OCI-LY3 (cell line): ENCODE measurements at regions not wholly inside any gene's neighbourhood (a gene's known extent, or its start where the extent isn't known, plus 50 kb on each side); places are given as distances from the start of the nearest gene placed in this dataset.

ENCODE experiments used
- H2AFZ ChIP-seq: fragments of 200-600, 300-600 bp; shearing (Covaris generic); 2 replicates; pipeline ENCODE4 v1.6.0; 2014; ENCODE audit warnings: antibody characterized with exemption, low read depth, low read length
- H3K27ac ChIP-seq: fragments of 200-600, 300-600 bp; sonication (generic); 2 replicates; pipeline ENCODE4 v1.5.1; 2014; ENCODE audit warnings: mild to moderate bottlenecking, low read length, moderate library complexity, mixed read lengths
- H3K27me3 ChIP-seq: fragments of 200-600, 300-600 bp; sonication (generic); 2 replicates; pipeline ENCODE4 v1.6.1; 2014; ENCODE audit warnings: low read depth, low read length, mixed read lengths
- H3K36me3 ChIP-seq: fragments of 200-600, 300-600 bp; sonication (generic); replicated peaks from 2 replicates; pipeline ENCODE3; 2014; ENCODE audit warnings: low read depth, low read length, mixed read lengths
- H3K4me1 ChIP-seq: fragments of 300-600, 200-600 bp; sonication (generic); 2 replicates; pipeline ENCODE4 v1.6.1; 2014; ENCODE audit warnings: low read length, mixed read lengths
- H3K4me2 ChIP-seq: fragments of 200-600, 300-600 bp; sonication (generic); 2 replicates; pipeline ENCODE4 v1.6.1; 2014; ENCODE audit warnings: low read length, mixed read lengths
- H3K4me3 ChIP-seq: fragments of 300-600, 200-600 bp; sonication (generic); 2 replicates; pipeline ENCODE4 v1.5.1; 2014; ENCODE audit warnings: antibody characterized with exemption, mild to moderate bottlenecking, low read length, moderate library complexity
- H3K79me2 ChIP-seq: fragments of 300-600, 200-600 bp; shearing (Covaris generic); 2 replicates; pipeline ENCODE4 v1.6.1; 2014; ENCODE audit warnings: mild to moderate bottlenecking, low read length, mixed read lengths
- H3K9ac ChIP-seq: fragments of 300-600, 200-600 bp; shearing (Covaris generic); 2 replicates; pipeline ENCODE4 v1.6.0; 2014; ENCODE audit warnings: mild to moderate bottlenecking, low read length, moderate library complexity
- H3K9me3 ChIP-seq: fragments of 200-600, 300-600 bp; shearing (Covaris generic); 2 replicates; pipeline ENCODE4 v1.6.1; 2014; ENCODE audit warnings: low read length, mixed read lengths; ENCODE audit not compliant: insufficient read depth
- H4K20me1 ChIP-seq: fragments of 200-600, 300-600 bp; sonication (generic); 2 replicates; pipeline ENCODE4 v1.6.1; 2016; ENCODE audit warnings: low read length, mixed read lengths; ENCODE audit not compliant: insufficient read depth
- EZH2phosphoT487 ChIP-seq: fragments of 200-600 bp; shearing (Covaris generic); IDR thresholded peaks from 2 replicates; pipeline ENCODE4 v1.6.1; 2018; ENCODE audit warnings: antibody characterized with exemption, mixed run types, low read depth
- TF ChIP-seq, protein P1 (sequence below): fragments of 200-600, 300-600 bp; sonication (generic); IDR thresholded peaks from 2 replicates; pipeline ENCODE4 v1.5.1; 2014; ENCODE audit warnings: antibody characterized with exemption, low read length, low read depth

- Histone ChIP-seq H3K9me3 (no peaks in the 10 kb centered on the region), H3K36me3 (no peaks in the 10 kb centered on the region), H4K20me1 (no peaks in the 10 kb centered on the region), H3K4me1 (no peaks in the 10 kb centered on the region), H3K27me3 (no peaks in the 10 kb centered on the region), H3K27ac (no peak overlapping the region), H3K4me3 (no peak overlapping the region), H3K9ac (no peak overlapping the region), H3K79me2 (no peaks in the 10 kb centered on the region), H3K4me2 (no peak overlapping the region), H2AFZ (no peak overlapping the region)
- TF ChIP-seq EZH2phosphoT487 = no peak
- TF ChIP-seq, protein P1, sequence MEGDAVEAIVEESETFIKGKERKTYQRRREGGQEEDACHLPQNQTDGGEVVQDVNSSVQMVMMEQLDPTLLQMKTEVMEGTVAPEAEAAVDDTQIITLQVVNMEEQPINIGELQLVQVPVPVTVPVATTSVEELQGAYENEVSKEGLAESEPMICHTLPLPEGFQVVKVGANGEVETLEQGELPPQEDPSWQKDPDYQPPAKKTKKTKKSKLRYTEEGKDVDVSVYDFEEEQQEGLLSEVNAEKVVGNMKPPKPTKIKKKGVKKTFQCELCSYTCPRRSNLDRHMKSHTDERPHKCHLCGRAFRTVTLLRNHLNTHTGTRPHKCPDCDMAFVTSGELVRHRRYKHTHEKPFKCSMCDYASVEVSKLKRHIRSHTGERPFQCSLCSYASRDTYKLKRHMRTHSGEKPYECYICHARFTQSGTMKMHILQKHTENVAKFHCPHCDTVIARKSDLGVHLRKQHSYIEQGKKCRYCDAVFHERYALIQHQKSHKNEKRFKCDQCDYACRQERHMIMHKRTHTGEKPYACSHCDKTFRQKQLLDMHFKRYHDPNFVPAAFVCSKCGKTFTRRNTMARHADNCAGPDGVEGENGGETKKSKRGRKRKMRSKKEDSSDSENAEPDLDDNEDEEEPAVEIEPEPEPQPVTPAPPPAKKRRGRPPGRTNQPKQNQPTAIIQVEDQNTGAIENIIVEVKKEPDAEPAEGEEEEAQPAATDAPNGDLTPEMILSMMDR = no peak
These were observed 116.9 kb downstream of the UTRN start for GRCh38 chr6:144401736-144402733.

DNA sequence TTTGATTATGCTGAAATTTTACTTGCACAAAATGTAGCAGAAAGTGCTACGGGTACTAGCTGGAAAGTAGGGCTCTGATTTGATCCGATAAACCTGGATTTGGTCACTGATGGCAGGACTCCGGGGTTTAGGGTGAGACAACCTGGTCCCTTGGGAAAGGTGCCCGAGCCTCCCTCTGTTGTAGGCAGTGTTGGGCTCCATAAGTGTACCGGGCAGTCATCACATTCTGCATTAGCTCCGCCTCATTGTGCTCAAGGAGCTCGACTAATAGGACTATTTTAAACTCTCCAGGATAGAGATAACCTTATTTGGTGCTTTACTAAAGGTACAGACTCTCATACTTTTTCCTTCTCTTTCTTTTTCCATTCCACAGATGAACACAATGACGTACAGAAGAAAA lies 117.6 kb downstream of the UTRN start:
- H3K79me2 ChIP-seq = no peaks in the 10 kb centered on the region
- H3K4me1 ChIP-seq = no peaks in the 10 kb centered on the region
- H3K4me3 ChIP-seq = no peak overlapping the region
- H3K4me2 ChIP-seq = no peak overlapping the region
- no peaks in the 10 kb centered on the region for H3K36me3 ChIP-seq
- TF ChIP-seq, protein P1 = no peak
- no peak for TF ChIP-seq EZH2phosphoT487
- H2AFZ ChIP-seq = no peak overlapping the region
- no peaks in the 10 kb centered on the region for H4K20me1 ChIP-seq
- H3K9ac ChIP-seq = no peak overlapping the region
- H3K27ac ChIP-seq = no peak overlapping the region
- no peaks in the 10 kb centered on the region for H3K27me3 ChIP-seq
- no peaks in the 10 kb centered on the region for H3K9me3 ChIP-seq

- no peaks in the 10 kb centered on the region for H3K27me3 ChIP-seq
- H3K4me1 ChIP-seq = no peaks in the 10 kb centered on the region
- no peak for TF ChIP-seq EZH2phosphoT487
- TF ChIP-seq, protein P1 = no peak
- H3K9ac ChIP-seq = no peak overlapping the region
- H3K9me3 ChIP-seq = no peaks in the 10 kb centered on the region
- no peaks in the 10 kb centered on the region for H3K79me2 ChIP-seq
- no peak overlapping the region for H2AFZ ChIP-seq
- no peak overlapping the region for H3K27ac ChIP-seq
- H4K20me1 ChIP-seq = no peaks in the 10 kb centered on the region
- H3K36me3 ChIP-seq = no peaks in the 10 kb centered on the region
- no peak overlapping the region for H3K4me2 ChIP-seq
- no peak overlapping the region for H3K4me3 ChIP-seq
These were observed 120.0 kb downstream of the UTRN start for GRCh38 chr6:144405163-144405562.

DNA sequence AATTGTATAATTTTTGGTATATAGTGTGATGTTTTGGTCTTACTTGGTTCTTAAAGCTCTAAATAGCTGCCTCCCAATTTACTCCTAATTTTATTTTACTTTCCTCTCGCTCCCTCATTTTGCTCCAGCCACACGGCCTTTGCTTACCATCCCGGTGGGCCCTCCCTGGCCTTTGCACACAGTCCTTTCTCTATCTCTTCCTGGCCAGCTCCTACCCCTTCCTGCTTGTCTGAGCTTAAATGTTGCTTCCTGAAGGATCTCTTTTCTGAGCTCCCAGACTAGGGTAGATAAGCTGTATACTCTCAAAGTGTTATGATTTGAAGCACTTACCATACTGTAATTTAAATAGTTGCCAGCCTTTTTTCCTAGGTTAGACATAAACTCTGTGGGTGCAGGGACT lies 121.7 kb downstream of the UTRN start:
- Histone ChIP-seq H4K20me1 (no peaks in the 10 kb centered on the region), H3K27ac (no peak overlapping the region), H3K4me2 (no peak overlapping the region), H3K9me3 (no peaks in the 10 kb centered on the region), H3K27me3 (no peaks in the 10 kb centered on the region), H3K4me1 (no peaks in the 10 kb centered on the region), H3K9ac (no peak overlapping the region), H3K36me3 (no peaks in the 10 kb centered on the region), H2AFZ (no peak overlapping the region), H3K4me3 (no peak overlapping the region), H3K79me2 (no peaks in the 10 kb centered on the region)
- TF ChIP-seq, protein P1 = no peak
- no peak for TF ChIP-seq EZH2phosphoT487
